ENCODE measurements at regions not wholly inside any gene's neighbourhood (a gene's known extent, or its start where the extent isn't known, plus 50 kb on each side); places are given as distances from the start of the nearest gene placed in this dataset.
A peak's percentile ranks its signal among the peaks of the same experiment; 100 is the strongest.

DNA sequence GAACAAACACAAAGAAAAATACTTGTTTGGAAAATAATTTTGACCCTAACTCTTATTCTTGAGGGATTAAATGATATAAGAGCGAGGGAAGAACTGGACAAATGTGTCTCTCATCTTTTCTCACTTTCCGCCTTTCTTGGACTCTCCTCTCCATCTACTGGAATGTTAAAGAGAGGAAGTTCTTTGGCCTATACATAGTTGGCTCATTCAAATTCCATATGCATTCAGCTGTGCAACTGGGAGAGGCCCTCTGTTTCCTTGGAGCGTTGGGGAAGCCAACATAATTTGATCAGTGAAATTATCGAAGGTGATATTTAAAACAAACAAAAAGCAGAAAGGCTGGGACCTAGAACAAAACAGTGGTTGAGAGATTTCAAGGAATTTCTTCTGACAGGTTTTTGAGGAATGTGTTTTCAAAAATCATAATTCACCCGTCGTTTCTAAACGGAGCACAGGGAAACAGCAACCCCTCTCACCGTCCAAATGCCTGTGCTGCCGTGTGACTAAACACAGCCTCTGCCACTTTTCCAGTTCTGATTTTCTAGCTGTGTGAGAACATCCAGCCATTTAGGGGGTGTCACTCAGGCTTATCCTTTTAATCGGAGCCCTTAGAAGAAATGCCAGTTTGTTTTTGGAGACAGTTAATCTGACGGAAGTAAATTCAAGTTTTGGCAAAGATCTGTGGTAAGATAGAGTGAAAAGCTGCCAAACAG, 489.9 kb downstream of the SOX2 start:
- DNase-seq (ENCODE audit: low spot score) (no peak), FAIRE-seq (no peak)

DNA sequence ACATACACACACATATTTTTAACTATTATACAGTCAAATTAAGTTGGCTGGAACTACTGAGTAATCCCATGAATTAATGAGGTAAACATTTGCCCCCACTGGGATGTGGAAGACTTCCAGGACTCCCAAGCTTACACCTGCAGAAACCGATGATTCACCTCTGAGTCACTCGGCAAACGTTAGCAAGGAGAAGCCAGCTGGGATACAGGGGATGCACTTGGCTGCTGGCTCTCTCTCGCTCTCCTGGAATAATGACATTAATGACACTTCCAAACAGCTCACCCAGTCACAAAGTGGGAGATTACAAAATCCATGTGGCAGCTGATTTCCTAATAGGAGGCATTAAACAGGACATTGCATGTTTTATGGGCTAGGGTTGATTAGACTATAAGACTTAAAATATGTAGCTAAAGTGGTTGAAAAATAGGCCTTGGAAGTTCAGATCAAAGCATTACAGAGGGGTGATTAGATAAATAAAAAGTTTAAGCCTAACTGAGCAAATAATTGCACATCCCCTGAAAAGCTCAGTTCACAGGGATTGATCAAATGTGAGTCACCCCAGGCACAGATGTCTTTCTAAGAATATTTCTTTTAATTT, 500.9 kb downstream of the SOX2 start:
- peak; percentile 76 for DNase-seq (ENCODE audit: low spot score)
- peak; percentile 87 for FAIRE-seq

DNA sequence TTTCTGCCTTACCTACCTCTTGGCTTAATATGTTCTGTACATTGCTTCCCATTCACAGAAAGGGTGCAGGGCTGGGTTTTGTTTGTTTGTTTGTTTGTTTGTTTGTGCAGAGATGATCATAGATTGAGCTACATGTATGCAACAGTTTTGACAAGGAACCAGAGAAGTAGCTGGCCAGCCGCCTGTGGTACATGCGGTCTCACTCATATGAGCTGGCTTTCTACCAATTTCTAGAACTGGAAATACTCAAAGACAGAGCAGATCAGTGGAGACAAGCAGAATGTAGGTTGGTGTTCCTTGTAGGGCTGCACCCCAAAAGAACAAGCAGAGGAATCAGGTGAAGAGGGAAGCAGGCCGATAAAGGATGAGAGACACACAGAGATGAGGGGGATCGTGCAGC, 502.7 kb downstream of the SOX2 start:
- no peak for FAIRE-seq

DNA sequence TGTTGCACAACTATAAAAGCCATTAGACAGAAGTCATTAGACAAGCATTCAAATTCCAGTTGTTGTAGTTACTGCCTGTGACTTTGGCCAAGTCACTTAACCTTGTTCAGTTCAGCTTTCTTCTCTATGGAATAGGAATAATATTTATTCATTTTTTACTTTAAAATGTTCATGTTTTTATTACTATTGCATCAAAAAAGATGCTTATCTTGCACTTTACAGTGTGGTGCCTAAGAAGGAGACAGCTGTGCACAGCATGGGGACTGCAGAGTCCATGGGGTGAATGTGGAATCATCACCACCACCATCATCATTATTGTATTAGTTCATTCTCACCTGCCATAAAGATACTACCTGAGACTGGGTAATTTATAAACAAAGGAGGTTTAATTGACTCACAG, 504.2 kb downstream of the SOX2 start:
- DNase-seq (ENCODE audit: low spot score): no peak
- no peak for FAIRE-seq

More for the DNA sequence above, 502.7 kb downstream of the SOX2 start:
- DNase-seq (ENCODE audit: low spot score): no peak

DNA sequence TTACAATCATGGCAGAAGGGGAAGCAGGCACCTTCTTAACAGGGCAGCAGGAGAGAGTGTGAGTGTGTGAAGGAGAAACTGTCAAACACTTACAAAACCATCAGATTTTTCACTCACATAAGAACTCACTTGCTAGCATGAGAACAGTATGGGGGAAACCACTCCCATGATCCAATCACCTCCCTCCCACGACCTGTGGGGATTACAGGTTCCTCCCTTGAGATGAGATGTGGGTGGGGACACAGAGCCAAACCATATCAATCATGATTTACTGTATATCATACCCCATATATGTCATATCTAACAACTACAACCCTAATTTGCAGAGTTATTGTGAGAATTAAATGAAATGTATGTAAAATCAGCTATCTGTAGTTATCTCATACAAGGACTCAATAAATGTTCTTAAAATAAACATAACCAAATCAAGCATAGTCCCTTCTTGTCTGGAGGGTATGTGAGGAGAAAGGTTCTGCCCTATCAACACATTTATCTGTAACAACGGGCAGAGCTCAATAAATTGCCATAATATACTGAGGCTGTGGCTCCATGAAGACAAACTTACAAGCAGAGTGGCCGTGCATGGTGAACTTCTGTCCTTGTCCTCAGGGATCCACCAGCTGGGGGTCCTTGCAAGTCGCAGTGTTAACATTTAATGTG, 504.7 kb downstream of the SOX2 start:
- no peak for DNase-seq (ENCODE audit: low spot score)
- no peak for FAIRE-seq

DNA sequence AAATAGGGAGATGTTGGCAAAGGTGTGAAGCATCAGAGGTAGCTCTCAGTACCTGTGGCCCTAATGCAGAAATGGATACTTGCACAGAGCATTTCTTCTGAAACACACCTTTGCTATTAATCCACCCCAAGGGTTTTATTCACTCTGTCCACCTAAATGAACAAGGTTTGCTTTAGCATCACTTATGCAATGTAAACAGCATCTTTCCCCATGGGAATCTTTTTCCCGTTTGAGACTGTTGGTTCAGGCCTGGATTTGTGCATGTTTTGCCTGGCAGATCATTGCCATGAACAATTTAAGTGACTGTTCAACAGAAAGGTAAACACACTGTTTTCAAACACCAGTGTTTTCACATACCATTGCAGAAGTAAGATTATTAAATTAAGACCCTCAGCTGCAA, 508.3 kb downstream of the SOX2 start:
- DNase-seq (ENCODE audit: low spot score) (no peak), FAIRE-seq (no peak)

DNA sequence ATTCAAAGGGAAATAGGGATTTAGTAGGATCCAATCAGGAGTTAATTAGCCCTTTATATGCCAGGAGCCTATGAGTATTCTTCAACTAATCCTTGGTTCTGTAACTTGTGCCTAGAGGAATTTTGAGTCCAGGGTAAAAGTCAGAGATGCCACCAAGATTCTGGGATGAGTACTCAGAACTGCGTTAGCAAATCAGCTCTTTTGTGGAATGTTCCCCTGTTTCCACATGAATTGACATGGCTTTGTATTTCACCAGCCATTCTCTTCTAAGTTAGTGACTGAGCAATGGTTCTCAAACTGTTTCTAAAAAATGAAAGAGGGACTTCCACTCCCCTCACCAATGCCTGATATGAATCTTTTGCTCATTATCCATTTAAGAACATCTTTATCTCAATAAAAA, 508.7 kb downstream of the SOX2 start:
- no peak for FAIRE-seq
- DNase-seq (ENCODE audit: low spot score): no peak

DNA sequence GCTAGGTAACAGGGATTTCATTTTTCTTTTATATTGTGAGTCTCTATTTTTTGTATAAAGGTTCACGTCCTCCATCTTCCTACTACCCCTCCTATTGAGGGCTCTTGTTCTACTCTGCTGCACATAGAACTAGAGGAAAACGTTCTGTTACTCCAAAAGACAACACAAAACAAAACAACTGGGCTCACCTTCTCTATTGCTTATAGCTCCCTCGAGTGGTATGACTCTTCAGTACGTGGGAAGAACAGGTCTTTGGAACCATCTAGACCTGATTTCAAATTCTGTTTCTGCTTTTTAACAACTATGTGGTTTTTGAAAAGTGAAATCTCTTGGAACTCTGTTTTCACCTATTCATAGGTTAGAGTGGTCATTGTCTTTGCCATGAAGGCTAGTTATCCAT, 515.3 kb downstream of the SOX2 start:
- FAIRE-seq (no peak), DNase-seq (ENCODE audit: low spot score) (no peak)

DNA sequence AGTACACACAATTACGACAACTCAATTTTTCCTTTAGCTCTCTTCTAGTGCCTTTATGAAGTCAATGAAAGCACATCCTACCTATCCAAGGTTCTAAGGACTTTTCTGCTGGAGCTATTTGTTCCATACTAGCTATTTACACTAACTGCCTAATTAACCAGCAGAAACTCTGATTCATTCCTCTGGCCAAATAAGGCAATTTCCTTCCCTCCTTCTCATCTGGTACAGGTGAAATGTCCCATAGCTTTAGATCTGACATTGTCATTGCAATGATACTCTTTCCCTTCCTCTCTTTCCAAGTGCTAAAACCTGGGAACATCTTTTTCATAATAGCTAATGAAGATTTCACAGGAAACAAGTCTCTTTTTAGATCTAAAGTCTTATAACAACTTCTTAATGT, 521.7 kb downstream of the SOX2 start:
- DNase-seq (ENCODE audit: low spot score): no peak
- no peak for FAIRE-seq

DNA sequence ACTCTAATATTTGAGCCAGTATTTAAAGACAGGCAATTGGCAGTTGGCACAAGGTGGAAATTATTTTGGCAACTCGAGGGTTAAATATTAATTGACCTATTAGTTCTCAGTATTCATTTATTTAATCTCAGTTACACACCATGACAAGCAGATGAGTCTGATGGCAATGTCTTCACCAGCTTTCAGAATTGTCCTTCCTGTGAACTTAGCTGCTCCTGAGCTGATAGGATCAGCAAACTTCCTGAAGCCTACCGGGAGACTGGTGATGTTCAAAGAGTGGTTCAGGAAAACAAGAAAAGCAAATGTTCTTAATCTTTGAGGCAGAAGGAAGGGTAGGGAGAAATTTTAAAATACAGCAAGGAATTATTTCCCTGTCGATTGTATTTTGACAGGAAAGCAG, 522.2 kb downstream of the SOX2 start:
- FAIRE-seq (no peak), DNase-seq (ENCODE audit: low spot score) (no peak)

DNA sequence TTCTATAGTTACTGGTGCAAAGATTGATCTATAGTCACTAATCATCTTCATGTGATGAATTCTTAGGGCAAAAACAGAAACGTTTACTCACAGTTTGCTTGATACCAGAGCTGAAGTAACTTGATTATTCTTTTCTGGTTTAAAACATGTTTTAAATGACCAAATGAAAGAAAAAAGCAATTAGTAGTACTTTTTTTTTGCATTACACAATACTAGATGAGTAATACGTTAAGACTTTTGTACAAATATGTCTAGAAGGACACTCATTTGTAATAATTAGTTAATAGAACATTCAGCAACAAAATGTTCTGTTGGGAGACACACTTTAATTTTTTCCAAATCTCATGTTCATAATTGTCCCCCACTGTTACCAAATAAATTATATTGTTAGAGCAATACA, 523.2 kb downstream of the SOX2 start:
- FAIRE-seq (no peak), DNase-seq (ENCODE audit: low spot score) (no peak)

DNA sequence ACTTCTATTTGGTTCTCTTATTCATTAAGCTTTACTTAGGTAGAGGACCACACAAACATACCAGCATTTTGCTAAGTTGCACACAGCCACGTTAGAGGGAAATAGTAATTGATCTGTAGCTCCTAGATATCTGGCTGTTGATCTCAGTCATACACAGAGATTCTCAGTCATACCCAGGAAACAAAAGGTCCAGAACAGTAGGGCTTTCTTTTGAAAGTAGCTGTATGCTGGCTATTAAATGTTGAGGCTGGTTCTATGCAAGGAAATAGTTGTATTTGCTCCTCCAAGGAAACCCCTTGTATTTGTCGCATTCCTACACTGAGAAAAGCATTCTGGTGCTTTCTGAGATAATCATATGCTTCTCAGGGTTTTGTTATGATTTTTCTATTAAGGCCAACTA, 523.8 kb downstream of the SOX2 start:
- FAIRE-seq (no peak), DNase-seq (ENCODE audit: low spot score) (no peak)

DNA sequence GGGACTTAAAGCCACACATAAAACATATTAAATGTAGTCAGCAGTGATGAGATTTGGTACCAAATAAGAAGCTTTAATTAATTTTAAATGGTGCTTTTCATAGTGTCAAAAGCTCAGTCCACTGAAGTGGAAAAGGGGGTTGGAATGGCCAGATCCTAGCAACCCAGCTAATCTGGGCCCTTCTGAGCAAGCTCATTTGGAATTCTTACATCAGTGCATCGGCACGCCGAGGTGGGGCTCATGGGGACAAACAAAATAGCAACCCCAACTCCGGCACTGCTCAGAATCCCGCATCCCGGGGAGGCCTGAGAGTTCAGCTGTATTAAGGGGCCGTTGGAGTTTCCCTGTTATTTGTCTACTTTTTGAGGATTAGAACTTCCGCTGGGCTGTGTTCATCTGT, 526.4 kb downstream of the SOX2 start:
- FAIRE-seq (no peak), DNase-seq (ENCODE audit: low spot score) (no peak)

DNA sequence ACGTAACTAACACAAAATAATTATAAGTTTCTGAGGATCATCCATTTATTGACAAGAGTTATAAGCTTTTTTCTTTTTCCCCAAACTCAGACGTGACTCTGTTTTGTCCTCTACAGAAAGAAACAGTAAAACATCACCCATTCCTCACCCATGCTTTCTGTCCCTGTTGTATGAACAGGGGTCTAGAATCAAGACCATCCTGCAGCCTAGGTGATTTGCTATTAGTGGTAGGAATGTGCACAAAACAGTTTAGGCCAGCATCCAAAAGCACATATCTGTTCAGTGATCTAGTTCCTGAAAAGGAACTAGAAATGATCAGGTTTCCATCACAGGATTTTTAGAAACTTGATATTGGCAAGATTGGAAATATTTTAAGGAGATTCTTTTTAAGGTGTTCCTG, 527.6 kb downstream of the SOX2 start:
- FAIRE-seq (no peak), DNase-seq (ENCODE audit: low spot score) (no peak)

DNA sequence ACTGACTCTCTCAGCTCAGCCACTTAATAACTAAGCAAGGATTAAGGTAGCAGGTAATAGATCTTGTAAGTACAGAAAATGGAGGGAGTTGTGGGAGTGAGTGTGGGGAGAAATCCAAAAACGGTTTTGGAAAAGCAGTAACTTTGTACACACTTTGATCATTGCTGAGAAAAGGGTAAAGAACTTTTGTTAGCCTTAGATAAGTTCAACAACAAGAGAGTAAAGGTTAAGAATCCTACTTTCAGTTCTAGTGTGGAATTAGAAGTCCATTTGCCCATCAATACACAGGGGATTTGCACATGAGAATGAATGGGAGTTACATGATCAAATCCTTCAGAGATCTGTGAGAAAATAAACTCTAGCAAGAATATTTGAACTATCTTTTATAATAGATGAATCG, 528.7 kb downstream of the SOX2 start:
- no peak for DNase-seq (ENCODE audit: low spot score)
- no peak for FAIRE-seq

DNA sequence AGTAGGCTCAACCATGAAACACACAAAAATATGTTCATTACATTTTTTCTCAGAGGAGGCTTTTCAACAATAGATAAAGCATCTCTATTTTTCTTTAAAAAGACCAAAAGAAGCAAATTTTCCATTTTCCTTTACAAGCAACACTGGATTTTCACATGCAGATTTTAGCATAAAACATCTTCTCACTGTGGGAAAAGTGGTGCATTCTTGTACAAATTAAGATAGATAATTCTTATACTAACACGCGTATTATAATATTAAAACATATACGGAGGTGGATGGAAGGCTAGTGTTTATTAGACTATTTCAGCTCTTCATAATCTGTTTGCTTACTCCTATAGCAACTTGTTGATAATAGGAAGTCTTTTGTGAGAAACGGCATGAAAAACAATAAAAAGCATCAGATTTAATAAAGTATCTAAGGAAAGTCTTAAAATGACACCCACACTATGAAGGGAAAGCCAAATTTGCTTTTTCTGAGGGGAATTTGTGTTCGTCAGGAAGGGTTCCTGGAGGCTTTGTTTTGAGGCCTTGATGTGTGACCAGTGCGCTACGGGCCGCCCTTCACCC, 529.6 kb downstream of the SOX2 start:
- FAIRE-seq (no peak), DNase-seq (ENCODE audit: low spot score) (no peak)

DNA sequence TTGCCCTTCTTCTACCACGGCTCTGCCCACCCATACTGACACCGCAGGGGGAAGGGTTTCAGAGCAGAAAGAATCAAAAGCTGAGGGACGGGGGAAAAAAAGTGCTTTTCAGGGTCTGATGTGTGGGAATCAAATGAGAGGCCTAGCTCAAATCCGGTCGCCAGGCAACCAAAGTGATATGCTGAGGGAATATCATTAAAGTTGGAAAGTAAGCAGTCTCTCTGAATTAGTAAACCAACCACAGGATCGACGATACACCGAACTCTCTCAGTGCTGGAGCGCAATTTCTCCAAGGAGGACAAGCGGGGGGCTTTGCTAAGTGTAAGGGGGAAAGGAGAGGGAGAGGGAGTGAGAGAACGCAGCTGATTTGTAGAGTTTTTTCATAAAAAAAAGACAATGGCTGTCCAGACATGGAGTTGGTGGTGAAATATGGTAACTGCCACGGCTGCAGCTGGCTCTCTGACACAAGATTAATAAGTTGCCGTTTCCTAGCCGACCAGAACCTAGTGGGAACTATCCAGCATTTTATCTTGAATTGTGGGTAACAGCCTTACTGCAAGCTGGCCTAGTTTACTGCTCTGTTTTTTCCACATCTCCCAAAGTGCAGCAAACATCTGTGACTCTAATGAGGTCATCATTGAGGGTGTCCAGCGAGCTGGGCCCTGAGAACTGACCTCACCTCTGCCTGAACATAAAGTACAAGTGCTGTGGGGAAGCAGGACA, 530.2 kb downstream of the SOX2 start:
- DNase-seq (ENCODE audit: low spot score): no peak
- no peak for FAIRE-seq

DNA sequence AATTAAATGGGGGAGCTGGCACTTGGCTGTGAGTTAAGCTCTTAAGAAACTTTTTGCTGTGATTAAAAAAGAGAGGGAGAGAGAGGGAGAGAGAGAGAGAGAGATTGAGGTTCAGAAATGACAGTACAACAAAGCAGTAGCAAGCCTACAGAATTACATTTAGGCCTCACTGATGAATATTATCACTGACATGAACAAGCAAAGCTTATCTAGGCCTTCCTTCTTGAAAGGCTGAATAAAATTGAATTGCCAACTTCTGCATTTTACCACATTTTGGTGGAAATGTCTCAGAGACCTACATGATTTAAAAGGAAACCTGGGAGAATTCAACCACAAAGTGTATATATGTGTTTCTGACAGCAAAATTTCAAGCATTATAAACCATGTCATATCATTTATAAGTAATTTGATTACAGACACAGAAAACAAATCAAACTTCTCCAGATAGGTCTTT, 530.8 kb downstream of the SOX2 start:
- FAIRE-seq (no peak), DNase-seq (ENCODE audit: low spot score) (no peak)

DNA sequence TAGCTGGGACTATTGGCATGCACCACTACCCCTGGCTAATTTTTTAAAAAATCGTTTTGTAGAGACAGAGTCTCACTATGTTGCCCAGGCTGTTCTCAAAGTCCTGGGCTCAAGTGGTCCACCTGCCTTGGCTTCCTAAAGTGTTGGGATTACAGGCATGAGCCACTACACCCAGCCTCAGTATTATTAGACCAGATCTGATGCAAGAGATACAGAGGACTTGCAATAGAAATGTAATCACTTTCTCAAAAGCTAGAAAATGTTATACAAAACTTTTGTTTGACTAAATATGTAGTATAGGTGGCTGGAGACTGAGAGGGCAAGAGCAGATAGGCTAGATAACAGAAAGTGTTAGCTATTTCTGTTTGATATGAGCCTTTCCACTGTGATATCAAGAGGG, 531.9 kb downstream of the SOX2 start:
- no peak for FAIRE-seq
- DNase-seq (ENCODE audit: low spot score): no peak

DNA sequence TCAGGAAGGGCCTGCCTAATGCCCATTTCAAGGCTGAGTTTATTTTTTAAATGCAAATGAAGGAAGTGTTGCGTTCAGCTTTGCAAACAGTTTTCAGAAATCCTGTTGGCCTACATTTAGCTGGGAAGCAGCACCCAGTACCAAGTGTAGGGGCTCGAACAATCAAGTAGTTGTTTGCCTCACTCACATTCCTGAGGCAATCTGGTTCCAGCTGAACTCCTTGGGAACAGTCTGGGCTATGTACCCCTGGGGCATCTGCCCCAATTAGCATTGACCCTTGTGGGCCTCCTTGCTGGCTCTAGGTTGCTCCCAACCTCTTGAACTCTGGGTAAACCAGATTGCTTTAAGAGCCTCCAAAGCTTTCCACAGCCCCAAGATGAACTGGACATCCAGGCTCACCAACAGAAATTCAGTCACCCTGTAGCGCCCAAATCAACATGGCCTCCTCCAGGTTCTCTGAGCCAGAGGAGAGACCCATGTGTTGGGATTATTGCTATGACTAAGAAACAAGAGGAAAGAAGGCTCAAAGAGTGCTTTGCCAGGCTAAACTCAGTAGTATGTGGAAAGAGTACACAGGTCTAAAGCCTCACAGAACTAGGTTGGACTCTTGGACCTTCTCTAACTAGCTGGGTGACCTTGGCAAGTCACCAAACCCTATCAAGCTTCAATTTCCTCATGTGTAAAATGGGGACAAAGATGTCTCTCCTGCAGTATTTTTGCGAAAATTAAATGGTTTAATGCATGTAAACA, 532.7 kb downstream of the SOX2 start:
- DNase-seq (ENCODE audit: low spot score) (no peak), FAIRE-seq (no peak)

DNA sequence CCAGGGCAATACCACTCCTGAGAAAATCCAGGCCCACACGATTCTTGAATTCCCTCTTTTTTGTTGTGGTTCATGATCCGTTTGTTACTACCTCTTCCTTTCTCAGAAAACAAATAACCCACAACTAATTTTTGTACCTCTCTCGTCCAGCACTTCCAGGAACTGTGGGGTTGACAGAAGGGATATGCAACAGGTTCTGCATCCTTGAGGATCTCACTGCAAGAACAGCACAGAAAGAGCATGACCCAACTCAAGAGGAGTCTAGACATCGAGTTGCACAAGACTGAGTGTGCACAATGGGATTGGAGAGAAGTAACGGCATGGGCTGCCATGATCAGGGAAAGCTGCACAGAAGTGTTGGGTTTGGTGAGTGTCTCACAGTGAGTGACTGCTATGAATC, 533.3 kb downstream of the SOX2 start:
- DNase-seq (ENCODE audit: low spot score) (no peak), FAIRE-seq (no peak)
